Stimulated activated CD4-positive, alpha-beta T cell treated with anti-CD3 and anti-CD28 coated beads, Interleukin-15, amount 100 ng/mL, for 24 hours (primary cell): ENCODE measurements at regions not wholly inside any gene's neighbourhood (a gene's known extent, or its start where the extent isn't known, plus 50 kb on each side); places are given as distances from the start of the nearest gene placed in this dataset.

Experiments used
- DNase-seq: peaks from one replicate; pipeline ENCODE4 v3.0.0-alpha.2; 2020

DNA sequence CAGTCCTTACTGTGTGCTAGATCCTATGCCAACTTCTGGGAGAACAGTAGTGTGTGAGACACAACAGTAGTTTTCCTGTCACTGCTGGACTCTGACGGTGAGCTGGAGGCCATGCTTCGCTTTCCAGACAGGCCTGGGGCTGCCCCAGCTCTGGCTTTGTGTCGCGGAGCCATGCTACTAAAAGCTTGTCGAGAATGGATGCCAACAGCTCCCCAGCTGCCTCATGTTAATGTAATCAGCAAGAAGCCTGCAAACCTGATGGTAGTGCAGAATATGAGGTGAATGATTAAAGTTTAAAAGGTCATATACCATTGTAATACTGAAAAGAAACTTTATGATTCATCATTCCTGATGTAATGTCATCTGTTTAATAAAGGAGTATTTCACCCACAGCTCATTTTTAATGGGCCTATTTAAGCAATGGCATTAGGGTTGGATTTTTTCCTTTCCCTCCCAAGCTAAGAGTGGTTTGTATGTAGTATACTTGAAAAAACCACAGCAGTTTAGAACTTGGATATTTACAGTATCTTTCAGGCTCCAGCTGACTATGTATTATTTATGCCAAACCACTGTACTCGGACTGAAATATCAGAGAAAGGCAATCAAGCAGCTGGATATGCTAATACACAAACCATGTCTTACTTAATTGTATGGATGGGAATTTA, 343.0 kb downstream of the NUF2 start:
- no peak for DNase-seq

DNA sequence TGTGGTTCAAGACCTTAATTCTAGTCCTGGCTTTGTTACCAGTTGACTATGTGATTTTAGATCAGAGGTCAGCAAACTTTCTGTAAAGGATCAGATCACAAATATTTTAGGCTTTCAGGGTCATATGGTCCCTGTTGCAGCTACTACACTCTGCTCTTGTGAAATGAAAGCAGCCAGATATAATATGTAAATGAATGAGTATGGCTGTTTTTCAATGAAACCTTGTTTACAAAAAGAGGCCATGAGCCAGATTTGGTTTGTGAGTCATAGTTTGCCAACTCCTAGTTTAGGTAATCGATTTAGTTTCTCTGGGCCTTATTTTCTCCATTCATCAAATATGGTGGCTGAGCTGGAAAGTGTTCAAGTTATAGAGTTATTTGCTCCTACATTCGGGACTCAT, 346.7 kb downstream of the NUF2 start:
- DNase-seq = no peak

DNA sequence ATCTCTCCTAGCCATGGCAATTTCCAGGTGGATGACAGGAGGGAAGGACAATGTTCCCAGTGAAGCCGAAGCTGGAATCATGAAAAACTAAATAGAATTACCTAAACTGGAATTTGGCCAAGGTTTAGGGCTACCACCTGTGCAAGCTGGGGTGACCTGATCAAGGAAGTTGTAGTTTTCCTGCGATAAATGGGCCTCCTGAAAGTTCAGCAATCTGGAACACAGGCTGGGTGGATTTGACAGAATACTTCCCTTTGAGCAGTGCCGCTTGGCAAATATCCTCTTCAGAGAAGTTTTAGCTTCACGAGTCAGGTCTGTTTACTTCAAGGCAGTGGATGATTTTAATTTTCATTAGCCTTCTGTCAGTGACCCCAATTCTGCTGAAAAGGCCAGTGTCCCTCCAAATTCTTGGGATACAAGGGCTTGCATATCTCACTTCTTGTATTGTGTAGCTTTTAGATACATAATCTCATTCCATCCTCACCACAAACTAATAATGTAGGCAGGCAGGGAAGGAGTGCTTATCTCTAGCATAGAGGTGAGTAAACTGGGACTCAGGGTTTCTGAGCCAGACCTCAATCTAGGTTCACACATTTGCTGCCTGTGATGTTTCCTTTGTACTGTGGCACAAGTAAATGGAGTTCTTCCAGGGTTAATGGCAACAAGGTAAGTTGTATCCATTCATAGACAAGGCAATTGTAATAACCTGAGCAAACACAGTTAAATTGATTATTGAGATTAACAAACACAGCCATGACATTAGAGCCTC, 349.4 kb downstream of the NUF2 start:
- no peak for DNase-seq

DNA sequence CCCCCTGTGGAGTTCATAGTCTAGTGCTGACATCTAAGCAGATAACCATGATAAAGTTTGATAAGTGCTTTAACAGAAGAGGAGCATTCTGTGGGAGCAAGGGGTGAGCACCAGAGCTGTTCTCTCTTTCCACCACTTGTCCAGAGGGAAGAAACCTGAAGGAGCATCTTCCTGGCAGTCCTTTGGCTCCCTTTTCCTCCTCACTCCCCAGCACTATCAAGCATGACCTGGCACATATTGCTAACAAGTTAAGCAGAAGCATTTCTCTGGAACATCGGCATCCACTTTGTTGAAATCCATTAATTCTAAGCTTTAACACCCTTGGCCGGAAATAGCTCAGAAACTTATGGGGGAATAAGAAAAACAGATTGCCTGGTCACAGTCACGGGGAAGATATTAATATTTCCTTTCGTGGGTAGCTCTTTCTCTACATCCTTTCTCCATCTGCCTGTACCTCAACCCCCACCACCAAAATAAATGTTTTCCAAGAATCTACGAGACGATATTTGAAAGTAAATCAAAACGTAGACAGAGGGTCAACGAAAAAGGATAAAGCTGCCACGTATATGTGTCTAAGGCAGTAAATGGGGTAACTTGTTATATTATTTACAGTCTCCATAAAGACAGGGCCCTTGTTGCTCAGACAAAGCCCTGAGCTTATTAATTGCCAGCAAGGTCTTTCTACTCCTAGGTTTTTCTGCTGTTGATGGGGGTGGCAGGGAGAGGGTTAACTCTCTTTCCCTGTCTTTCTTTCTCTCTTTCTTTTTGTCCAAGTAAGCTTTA, 351.4 kb downstream of the NUF2 start:
- DNase-seq = no peak

DNA sequence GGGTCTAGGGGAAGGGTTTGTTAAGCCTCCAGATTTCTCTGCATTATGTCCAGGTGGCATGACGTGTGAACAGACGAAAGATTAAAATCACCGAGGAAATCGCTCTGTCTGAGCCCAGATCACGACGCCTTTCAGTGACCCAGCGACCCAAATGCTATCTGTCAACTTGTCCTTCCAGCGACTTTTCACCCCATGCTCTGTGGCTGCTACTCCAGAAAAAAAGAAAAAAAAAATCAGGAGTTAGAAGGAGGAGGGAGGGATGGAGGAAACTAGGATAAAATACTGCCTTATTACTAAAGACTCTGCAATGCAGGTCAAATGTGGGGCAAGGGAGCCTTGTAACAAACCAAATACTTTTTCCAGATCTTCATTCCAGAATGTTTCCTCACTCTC, 352.0 kb downstream of the NUF2 start:
- no peak for DNase-seq

DNA sequence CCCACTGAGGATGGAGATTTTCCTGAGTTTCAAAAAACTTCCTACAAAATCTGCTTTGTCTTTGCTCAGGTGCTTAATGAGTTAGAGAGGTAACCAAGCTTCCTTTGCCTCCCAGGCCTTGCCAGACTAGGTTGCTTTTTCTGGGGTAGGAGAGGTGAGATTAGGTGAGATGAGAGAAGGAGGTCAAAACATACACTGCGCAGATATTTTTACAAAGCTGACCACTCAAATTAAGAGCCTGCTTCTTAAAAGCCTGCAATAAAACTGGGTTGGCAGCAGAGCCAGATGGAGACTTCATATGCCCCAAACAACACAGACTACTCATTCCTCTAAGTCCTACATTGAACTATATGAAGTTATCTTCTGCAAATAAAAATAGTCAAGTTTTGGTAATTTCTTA, 352.5 kb downstream of the NUF2 start:
- no peak for DNase-seq

DNA sequence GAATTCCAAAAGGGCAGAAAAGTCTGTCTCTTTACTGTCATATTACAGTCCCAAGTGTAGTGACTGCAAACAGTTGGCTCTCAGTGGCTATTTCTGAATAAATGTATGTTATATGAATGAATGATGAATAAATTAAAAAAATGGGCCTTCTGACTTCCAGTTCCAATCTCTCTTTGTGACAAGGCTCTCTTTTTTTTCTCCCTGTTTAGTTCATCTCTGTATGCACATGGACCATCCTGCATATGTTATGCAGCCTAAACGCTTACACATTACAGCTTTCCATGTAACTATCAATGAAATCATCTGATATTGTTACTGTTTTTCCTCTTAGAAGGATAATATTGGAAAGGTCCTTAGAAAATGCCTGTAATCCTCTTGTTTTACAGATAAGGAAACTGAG, 363.0 kb downstream of the NUF2 start:
- no peak for DNase-seq

DNA sequence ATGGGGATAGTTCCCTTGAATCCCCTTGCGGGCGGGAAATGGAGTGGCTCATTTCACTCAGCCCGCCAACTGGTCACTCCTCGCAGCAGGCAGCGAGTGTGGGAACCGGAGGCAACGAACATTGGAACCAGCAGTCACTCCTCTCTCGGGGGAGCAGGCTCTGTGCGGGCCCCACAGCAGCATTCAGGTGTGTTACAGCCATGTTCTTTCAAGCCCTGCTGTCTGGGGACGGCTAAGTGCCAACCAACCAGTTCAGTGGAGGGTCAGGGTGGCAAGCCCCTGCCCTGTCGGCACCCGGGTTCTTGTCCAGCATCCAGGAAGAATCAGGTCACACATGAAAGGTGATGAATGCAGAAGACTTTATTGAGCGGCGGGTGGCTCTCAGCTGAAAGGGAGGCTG, 370.5 kb downstream of the NUF2 start:
- no peak for DNase-seq

DNA sequence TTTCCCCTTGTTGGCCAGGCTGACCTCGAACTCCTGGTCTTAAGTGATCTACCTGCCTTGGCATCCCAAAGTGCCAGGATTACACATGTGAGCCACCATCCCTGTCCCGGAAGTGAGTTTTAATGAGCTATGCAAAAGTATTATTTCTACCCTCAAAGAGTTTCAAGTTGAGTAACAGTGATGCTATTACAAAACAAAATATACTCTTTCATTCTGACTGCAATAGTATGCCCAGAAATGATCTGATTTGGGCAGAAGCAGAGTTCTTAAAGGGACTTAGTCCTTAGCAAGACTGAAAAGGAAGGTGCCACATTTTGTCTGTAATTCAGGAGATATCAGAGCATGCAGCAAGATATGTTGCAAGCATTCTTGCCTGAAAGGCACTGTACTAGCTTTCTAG, 375.4 kb downstream of the NUF2 start:
- DNase-seq = no peak

DNA sequence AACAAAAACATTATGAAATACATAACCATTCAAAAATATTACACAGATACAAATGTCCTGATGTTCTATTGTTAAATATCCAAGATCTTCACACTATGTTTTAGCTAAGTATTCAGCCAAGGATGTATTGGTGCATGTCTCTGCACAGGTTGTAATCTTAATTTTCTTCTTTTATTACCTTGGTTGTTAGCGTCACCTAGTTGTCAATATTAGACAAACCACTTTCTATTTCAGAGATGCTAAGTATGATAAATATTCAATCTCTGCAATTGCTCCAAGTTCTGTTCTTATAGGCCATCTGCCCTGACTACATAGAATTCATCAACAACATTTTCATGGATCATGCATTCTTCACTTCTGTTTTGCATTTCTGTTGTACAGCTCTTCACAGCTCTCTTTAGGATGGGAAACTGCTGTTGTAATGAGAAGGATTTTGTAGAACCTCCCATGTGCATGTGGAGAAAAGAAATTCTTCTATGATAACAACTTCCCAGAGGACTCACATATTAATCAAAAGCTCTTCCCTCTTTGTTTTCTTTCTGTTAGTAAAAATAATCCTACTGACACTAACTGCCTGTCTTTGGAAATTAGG, 380.1 kb downstream of the NUF2 start:
- no peak for DNase-seq

DNA sequence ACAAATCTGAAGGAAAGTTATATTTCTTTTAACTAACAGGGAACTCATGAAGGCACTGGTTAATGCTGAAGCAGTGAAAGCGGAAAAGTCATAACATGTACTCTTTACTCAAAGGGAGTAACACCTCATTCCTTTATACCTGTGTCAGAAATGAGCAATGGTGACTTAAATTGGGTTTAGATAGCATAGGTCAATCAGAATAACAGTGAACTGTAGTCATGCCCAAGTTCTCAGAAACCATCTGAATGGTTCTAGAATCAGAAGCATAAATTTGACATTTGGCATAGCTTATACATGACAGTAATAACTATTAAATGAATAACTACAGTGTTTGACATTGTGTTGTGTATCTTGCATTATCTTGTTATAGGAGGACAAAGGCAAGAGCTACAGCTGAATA, 382.0 kb downstream of the NUF2 start:
- no peak for DNase-seq

DNA sequence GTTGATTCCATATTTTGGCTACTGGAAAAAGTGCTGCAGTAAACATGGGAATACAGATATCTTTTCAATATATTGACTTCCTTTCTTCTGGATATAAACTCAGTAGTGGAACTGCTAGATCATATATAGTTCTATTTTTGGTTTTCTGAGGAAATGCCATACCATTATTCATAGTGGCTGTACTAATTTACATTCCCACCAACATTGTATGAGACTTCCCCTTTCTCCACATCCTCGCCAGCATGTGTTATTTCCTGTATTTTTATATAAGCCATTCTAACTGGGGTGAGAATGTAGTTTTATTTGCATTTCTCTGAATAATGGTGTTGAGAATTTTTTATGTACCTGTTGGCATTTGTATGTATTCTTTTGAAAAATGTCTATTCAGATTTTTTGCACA, 385.2 kb downstream of the NUF2 start:
- no peak for DNase-seq

DNA sequence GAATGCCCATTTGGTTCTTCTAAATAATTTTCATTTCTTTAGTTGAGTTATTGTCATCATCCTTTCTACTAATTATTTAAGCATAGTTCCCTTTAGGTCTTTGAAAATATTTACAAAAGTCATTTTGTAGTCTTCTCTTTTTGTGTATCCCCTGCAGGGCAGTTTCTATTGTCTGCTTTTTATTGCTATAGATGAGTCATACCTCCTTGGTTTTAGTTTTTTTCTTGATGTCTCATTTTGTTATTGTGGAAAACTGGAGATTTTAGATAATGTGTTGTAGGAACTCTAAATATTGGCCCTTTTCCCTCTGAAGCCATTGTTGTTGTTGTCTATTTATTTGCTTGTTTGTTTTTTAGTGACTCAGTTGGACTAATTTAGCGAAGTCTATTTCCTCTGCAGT, 387.9 kb downstream of the NUF2 start:
- DNase-seq = no peak

DNA sequence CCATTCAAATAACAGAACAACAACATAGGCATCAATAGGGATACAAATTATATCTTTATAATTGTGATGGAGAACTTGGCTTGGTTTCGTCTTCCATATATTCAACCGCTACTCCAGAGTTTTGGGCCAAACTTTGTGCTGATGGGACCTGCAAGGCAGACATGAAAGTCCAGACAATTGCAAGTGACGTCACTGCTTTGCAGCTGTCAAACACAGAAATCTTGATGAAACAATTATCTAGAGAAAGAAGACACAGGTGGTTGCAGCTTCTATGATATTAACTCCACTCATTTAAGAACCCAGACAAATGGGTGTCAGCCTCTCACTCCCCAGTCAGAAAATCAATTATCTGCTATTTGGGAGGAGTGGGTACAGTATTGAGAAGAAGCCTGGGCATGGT, 390.6 kb downstream of the NUF2 start:
- no peak for DNase-seq

DNA sequence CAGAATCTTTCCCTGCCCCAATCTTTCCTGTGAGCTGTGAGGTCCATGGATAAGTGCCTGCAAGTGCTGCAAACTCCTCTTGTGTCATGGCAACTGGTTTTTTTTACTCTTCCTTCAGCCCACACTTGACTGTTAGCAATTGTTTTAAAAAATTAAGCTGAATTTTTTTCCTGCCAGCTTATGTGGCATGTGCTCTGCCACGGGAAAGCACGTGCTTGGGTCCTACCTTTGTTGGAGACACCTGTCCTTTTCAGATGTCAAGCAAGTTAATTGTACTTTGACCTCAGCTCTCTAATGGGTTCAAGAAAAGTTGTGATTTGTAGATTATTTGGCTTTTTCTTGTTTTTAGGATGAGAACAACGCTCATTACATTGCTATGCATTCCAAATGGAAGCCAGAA, 398.5 kb downstream of the NUF2 start:
- DNase-seq = no peak

DNA sequence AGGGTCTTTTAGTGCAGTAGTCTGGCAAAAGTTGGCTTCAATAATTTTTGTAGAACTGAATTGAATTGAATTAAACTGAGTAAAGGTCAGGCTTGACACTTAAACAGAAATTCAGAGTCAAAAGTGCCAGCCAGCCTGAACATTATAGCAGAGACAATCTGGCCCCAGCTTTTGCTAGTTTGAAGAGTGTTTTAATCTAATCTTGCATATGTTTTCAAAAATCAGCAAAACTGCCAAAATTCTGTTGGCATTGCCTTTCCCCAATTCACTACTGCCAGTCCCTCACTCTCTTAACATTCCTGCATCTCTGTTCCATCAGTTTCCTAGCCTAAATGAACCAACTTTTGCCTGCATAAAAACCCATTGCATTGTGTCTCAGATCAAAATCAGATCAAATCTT, 403.8 kb downstream of the NUF2 start:
- no peak for DNase-seq

DNA sequence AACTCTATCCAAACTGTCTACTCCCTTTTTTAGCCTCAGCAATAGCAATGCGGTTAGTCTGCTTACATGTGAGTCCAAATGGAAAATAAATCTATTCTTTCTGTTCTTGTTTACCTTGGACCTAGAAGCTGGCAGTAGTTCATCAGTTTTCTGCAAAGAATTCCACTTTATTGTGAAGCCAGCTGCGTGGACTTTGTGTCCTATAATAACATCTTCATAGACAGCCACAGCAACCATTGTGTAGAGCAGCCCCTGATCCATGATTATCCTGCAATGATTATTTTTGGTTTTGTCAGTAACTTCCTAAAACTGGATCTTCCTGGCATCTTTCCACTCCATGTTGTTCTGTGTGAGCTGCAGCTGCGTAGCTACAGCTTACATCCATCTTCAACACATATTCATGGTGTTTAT, 408.7 kb downstream of the NUF2 start:
- DNase-seq = no peak

DNA sequence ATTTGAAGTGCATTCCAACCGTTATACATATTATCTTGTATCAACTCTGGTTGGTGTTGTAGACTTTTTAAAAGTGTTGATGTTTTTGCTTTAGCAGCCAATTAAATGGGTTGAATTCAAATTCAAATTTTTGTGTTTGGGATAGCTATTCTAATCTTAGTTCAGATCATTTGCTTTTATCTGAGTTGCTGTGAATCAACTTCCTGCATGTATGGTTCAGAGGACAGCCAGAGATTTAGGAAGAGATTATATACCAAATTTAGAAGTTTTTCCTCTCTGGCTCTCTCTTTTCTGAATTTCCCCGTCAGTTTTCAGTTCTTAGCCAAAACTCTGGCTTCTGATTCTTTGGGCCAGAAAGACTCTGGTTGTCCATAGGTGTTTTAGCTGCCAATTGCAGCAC, 415.5 kb downstream of the NUF2 start:
- no peak for DNase-seq

DNA sequence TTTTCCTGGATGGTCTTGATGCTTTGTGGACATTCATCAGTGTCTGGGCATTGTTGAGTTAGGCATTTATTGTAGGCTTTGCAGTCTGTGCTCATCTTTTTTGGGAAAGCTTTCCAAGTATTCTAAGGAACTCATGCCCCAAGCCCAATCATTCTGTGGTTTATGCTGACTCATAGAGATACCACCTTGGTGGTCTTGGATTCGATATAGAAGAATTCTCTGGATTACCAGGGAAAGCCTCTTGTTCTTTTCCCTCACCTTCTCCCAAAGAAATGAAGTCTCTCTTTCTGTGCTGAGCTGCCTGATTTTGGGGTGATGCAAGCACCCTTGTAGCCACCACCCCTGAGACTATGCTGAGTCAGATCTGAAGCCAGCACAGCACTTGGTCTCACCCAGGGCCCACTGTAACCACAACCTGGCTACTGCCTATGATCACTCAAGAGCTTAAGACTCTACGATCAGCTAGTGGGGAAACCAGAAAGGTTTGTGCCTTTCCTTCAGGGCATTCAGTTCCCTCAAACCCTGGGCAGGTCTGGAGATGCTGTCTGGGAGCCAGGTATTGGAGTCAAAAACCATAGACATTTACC, 422.6 kb downstream of the NUF2 start:
- DNase-seq = no peak

DNA sequence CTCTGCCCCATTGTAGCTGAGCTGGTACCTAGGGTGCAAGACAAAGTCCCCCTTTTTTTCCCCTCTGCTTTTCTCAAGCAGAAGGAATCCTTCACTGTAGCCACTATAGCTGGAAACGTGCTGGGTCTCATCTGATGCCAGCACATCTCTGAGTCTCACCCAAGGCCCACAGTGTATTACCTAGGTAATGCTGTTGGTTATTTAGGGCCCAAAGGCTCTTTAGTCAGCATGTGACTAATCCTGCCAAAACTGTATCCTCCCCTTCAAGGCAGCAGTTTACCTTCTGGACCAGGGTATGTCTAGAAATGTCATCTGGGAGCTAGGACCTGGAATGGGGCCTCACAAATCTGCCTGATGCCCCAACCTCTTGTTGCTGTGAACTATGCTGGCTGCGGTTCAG, 423.4 kb downstream of the NUF2 start:
- DNase-seq = no peak

DNA sequence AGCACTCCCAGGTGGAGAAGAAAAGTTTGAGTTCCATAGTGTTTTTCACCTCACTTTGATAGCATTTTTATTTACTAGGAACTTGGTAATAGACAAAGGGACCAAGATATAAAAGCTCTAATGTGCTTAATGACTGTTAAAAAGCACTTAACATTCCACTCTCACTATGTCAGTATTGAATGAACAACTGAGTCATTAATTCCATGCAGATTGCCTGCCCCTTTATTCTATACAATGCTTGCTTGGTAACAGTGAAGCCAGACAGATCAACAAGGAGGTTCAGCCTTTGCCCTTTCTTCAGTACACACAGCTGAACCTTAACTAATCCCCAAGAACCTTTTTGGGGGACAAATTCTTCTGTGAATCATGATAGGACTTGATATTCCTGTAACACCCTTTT, 425.5 kb downstream of the NUF2 start:
- DNase-seq = no peak

DNA sequence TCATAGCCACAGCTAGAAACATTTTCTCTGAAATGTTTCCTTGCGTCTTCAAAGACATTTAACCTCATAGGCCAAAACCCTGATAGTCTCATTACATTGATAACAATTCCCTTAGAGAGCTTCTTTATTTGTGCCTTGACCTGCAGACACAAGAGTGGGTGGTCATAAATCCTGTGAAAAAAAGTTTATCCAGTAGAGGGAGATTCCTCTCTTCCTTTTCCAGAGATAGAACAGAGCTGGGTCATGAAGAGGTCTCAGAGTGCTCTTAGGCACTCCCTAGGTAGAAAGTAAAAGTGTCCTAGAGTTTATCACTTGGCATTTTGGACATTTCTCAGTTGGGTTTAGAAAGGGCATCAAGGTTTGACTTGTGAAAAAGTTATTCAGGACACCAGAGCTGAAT, 426.1 kb downstream of the NUF2 start:
- DNase-seq = no peak

DNA sequence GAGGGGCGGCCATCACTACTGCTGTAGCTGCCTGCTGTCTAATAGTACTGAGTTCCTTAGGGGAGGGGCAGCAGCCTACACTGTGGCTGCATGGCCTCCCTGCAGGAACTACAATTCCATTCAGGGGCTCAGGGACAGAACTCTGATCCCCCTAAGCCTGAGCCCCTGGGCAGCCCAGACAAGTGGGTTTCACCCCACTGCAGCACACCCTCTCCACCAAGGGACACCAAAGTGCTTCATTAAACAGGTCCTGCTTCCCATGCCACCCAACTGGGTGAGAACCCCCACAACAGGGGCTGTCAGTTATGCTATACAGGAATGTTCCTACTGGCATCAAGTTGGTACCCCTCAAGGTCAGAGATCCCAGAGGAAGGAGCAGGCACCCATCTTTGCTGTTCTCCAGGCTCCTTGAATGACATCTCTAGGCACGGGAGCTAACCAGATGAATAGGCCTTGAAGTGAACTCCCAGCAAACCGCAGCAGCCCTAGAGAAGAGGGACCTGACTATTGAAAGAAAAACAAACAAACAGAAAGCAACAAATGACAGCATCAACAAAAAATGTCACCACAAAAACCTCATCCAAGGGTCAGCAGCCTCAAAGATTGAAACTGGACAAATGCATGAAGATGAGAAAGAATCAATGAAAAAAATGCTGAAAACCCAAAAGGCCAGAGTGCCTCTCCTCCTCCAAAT, 437.4 kb downstream of the NUF2 start:
- no peak for DNase-seq
